A673 (cell line): ENCODE measurements at regions not wholly inside any gene's neighbourhood (a gene's known extent, or its start where the extent isn't known, plus 50 kb on each side); places are given as distances from the start of the nearest gene placed in this dataset.

Source experiments
- BruUV-seq: library from RNA; stranded (reverse); fragments of 400-500 nt; replicated peaks from 2 replicates; lab custom pipeline; 2021; lab: Mats Ljungman, UMichigan
- CTCF ChIA-PET: fragments of 300-600 bp; sonication (Branson Sonifier 250); formaldehyde crosslinking; loops from one replicate; lab custom pipeline; 2022; ENCODE audit warnings: antibody characterized with exemption; lab: Charles Lee
- POLR2A ChIA-PET: fragments of 300-600 bp; sonication (Branson Sonifier 250); formaldehyde crosslinking; loops from one replicate; lab custom pipeline; 2022; ENCODE audit warnings: antibody characterized with exemption; ENCODE audit not compliant: low non-redundant PET; lab: Charles Lee
- DNase-seq: peaks from one replicate; pipeline ENCODE4 v3.0.0-alpha.2; 2015; ENCODE audit warnings: low spot score
- H3K27ac ChIP-seq: fragments of 200-600 bp; sonication (generic); 2 replicates; pipeline ENCODE4 v1.5.1; 2016; ENCODE audit warnings: mixed run types, low read depth, mild to moderate bottlenecking, mixed read lengths, antibody characterized with exemption, low read length; ENCODE audit not compliant: poor library complexity, severe bottlenecking
- H3K27me3 ChIP-seq: fragments of 200-600 bp; sonication (generic); replicated peaks from 2 replicates; pipeline ENCODE4 v1.6.1; 2017; ENCODE audit warnings: mixed run types, low read depth, mild to moderate bottlenecking, mixed read lengths, antibody characterized with exemption, low read length; ENCODE audit not compliant: insufficient read depth, poor library complexity
- H3K36me3 ChIP-seq: fragments of 200-600 bp; sonication (generic); 2 replicates; pipeline ENCODE4 v1.6.1; 2016; ENCODE audit warnings: mixed run types, mild to moderate bottlenecking, mixed read lengths, antibody characterized with exemption, low read length; ENCODE audit not compliant: insufficient read depth, poor library complexity, severe bottlenecking
- H3K4me1 ChIP-seq: fragments of 200-600 bp; sonication (generic); 2 replicates; pipeline ENCODE4 v1.6.1; 2017; ENCODE audit warnings: mixed run types, mild to moderate bottlenecking, mixed read lengths, antibody characterized with exemption, low read length; ENCODE audit not compliant: insufficient read depth, poor library complexity, severe bottlenecking
- H3K4me3 ChIP-seq: fragments of 200-600 bp; sonication (generic); 2 replicates; pipeline ENCODE4 v1.5.1; 2016; ENCODE audit warnings: low read depth, mixed run types, mild to moderate bottlenecking, mixed read lengths, low read length; ENCODE audit not compliant: poor library complexity, severe bottlenecking
- H3K9me3 ChIP-seq: fragments of 200-600 bp; sonication (generic); 2 replicates; pipeline ENCODE4 v1.6.1; 2016; ENCODE audit warnings: mixed run types, low read depth, mild to moderate bottlenecking, mixed read lengths, antibody characterized with exemption, low read length; ENCODE audit not compliant: poor library complexity, severe bottlenecking
- EZH2 ChIP-seq: fragments of 200-600 bp; sonication (generic); IDR thresholded peaks from 2 replicates; pipeline ENCODE4 v1.6.1; 2017; ENCODE audit warnings: borderline replicate concordance, low read depth, mild to moderate bottlenecking, mixed read lengths, antibody characterized with exemption, low read length; ENCODE audit not compliant: poor library complexity, severe bottlenecking
- intact Hi-C: fragments of 100-400 bp; cut with micrococcal nuclease; formaldehyde crosslinking; loops from one replicate; pipeline ENCODE4 v1.10.0; 2022; ENCODE audit not compliant: unreplicated experiment
- TF ChIP-seq, protein P1 (sequence below): fragments of 300-800, 200-600 bp; sonication (generic); conservative IDR thresholded peaks from 2 replicates; pipeline ENCODE4 v1.5.1; 2017; ENCODE audit warnings: low read depth, mild to moderate bottlenecking, antibody characterized with exemption, low read length, moderate library complexity, mixed read lengths

DNA sequence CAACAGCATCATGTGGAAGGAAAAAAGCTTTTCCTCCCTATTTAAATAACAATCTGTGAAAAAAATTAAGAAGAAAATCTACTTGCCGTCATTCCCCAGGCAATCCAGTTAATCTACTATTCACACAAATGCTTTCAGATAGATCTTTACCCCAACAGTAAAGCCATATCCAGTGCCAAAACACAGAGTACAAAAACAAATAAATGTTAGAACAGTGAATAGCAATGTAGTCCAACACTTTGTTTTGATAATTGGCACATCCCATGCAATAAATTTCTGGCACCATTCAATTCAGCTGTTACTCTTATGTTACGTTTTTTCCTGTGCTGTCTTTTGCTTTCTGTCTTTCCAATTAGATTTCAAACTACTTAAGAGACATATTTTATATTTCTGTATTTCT is 2245.5 kb upstream of the WWC1 start:
- H3K9me3 ChIP-seq = no peaks in the 10 kb centered on the region
- H3K27me3 ChIP-seq = no peaks in the 10 kb centered on the region
- intact Hi-C loops = no loop called here
- no peak for DNase-seq
- POLR2A ChIA-PET = no interaction called here
- no TSS peak for BruUV-seq
- no peak overlapping the region for H3K4me3 ChIP-seq
- no peaks in the 10 kb centered on the region for H3K4me1 ChIP-seq
- no peaks in the 10 kb centered on the region for H3K36me3 ChIP-seq
- no peak overlapping the region for H3K27ac ChIP-seq
- TF ChIP-seq, protein P1, sequence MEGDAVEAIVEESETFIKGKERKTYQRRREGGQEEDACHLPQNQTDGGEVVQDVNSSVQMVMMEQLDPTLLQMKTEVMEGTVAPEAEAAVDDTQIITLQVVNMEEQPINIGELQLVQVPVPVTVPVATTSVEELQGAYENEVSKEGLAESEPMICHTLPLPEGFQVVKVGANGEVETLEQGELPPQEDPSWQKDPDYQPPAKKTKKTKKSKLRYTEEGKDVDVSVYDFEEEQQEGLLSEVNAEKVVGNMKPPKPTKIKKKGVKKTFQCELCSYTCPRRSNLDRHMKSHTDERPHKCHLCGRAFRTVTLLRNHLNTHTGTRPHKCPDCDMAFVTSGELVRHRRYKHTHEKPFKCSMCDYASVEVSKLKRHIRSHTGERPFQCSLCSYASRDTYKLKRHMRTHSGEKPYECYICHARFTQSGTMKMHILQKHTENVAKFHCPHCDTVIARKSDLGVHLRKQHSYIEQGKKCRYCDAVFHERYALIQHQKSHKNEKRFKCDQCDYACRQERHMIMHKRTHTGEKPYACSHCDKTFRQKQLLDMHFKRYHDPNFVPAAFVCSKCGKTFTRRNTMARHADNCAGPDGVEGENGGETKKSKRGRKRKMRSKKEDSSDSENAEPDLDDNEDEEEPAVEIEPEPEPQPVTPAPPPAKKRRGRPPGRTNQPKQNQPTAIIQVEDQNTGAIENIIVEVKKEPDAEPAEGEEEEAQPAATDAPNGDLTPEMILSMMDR = no peak
- TF ChIP-seq EZH2 = no peak
- CTCF ChIA-PET = no interaction called here

DNA sequence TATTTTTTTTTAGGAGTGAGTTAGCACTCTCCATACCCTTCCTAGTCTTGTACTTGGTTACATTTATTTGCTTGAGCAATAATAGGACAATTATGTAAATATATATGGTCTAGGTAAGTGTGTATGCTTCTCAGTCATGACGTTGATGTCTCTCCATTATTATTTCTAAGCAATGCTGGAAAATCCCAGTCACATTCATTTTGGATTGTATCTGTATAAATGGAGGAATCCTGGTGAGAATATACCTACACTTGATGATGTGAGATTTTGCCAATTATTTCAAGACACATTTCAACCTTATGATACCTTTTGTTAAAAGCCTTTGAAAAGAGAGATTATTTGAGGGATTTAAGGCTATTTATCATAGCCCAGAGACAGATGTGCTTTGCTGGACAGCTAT is 2244.5 kb upstream of the WWC1 start:
- TF ChIP-seq EZH2 = no peak
- TF ChIP-seq, protein P1 = no peak
- no peak for DNase-seq
- intact Hi-C loops = no loop called here
- Histone ChIP-seq H3K36me3 (no peaks in the 10 kb centered on the region), H3K4me3 (no peak overlapping the region), H3K9me3 (no peaks in the 10 kb centered on the region), H3K27me3 (no peaks in the 10 kb centered on the region), H3K27ac (no peak overlapping the region), H3K4me1 (no peaks in the 10 kb centered on the region)
- ChIA-PET CTCF (no interaction called here), POLR2A (no interaction called here)
- BruUV-seq = no TSS peak

DNA sequence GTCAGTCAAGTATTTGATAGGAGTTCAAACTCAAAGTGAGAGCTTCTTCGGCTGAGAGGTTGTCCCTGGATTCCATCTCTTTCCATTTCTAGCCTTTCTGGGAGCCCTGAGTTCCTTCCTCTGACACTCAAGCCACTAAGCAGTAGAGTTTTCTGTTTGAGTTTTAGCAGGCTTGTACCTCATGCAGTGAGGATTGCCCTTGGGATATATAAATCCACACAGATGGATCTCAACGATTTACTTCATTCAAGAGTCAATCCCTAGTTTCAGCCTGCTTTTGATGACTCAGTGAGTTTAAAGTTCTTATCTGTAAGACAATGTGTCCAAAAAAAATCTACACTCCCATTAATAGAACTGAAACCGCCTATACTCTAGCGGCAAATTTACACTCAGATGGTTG is 2240.9 kb upstream of the WWC1 start:
- H3K27me3 ChIP-seq = no peaks in the 10 kb centered on the region
- no peaks in the 10 kb centered on the region for H3K4me1 ChIP-seq
- ChIA-PET CTCF (no interaction called here), POLR2A (no interaction called here)
- H3K36me3 ChIP-seq = no peaks in the 10 kb centered on the region
- H3K9me3 ChIP-seq = no peaks in the 10 kb centered on the region
- DNase-seq = peak; percentile 3
- no peak overlapping the region for H3K27ac ChIP-seq
- no peak overlapping the region for H3K4me3 ChIP-seq
- no peak for TF ChIP-seq EZH2
- TF ChIP-seq, protein P1 = no peak
- intact Hi-C loops = no loop called here
- BruUV-seq = no TSS peak
